ENCODE measurements at regions not wholly inside any gene's neighbourhood (a gene's known extent, or its start where the extent isn't known, plus 50 kb on each side); places are given as distances from the start of the nearest gene placed in this dataset.

GRCh38 chr7:25851332-25852210, 300.4 kb upstream of the NFE2L3 start:
- Histone ChIP-seq H3K27me3 (ENCODE audit: insufficient read depth, poor library complexity, severe bottlenecking) (no peaks in the 10 kb centered on the region), H3K27ac (replicated peaks) (0 out of 2 replicates have a peak overlapping the region, but pooled peaks have one; percentile 0), H3K4me3 (replicated peaks; ENCODE audit: insufficient read depth, low read length) (peak overlapping the region; percentile 39)
- TF ChIP-seq CTCF (IDR thresholded peaks at IDR 0.05; ENCODE audit: insufficient read depth, low read length) (peak; percentile 63), SPI1 (IDR thresholded peaks at IDR 0.05; ENCODE audit: borderline replicate concordance, low read depth) (no peak)
- DNase-seq (ENCODE audit: low read depth in 1 of 2, low spot score in 1 of 2) = peak; percentile 56 to 87

- H3K27me3 ChIP-seq (ENCODE audit: insufficient read depth, poor library complexity, severe bottlenecking) = no peaks in the 10 kb centered on the region
- H3K4me3 ChIP-seq (replicated peaks; ENCODE audit: insufficient read depth, low read length) = peak overlapping the region; percentile 39
- peak in 1 of 2 experiments; percentile 36 for DNase-seq (ENCODE audit: low read depth in 1 of 2, low spot score in 1 of 2)
- H3K27ac ChIP-seq (replicated peaks) = 0 out of 2 replicates have a peak overlapping the region, but pooled peaks have one; percentile 0
- no peak for TF ChIP-seq REST (IDR thresholded peaks at IDR 0.05; ENCODE audit: insufficient replicate concordance, low read depth)
- TF ChIP-seq CTCF (IDR thresholded peaks at IDR 0.05; ENCODE audit: insufficient read depth, low read length) = no peak
- TF ChIP-seq GABPA (IDR thresholded peaks at IDR 0.05; ENCODE audit: low read depth) = no peak
- TF ChIP-seq POLR2AphosphoS5 (IDR thresholded peaks at IDR 0.05; ENCODE audit: low read depth) = no peak
- no peak for TF ChIP-seq SPI1 (IDR thresholded peaks at IDR 0.05; ENCODE audit: borderline replicate concordance, low read depth)
Observed at GRCh38 chr7:25852211-25852938, 299.6 kb upstream of the NFE2L3 start.

GRCh38 chr7:25852939-25853271, 299.1 kb upstream of the NFE2L3 start:
- TF ChIP-seq GABPA (IDR thresholded peaks at IDR 0.05; ENCODE audit: low read depth) (no peak), SPI1 (IDR thresholded peaks at IDR 0.05; ENCODE audit: borderline replicate concordance, low read depth) (no peak), POLR2AphosphoS5 (IDR thresholded peaks at IDR 0.05; ENCODE audit: low read depth) (no peak), CTCF (IDR thresholded peaks at IDR 0.05; ENCODE audit: insufficient read depth, low read length) (no peak), REST (IDR thresholded peaks at IDR 0.05; ENCODE audit: insufficient replicate concordance, low read depth) (no peak)
- Histone ChIP-seq H3K4me3 (replicated peaks; ENCODE audit: insufficient read depth, low read length) (peak overlapping the region; percentile 39), H3K27me3 (ENCODE audit: insufficient read depth, poor library complexity, severe bottlenecking) (no peaks in the 10 kb centered on the region), H3K27ac (replicated peaks) (no peak overlapping the region)
- DNase-seq (ENCODE audit: low read depth in 1 of 2, low spot score in 1 of 2) = no peak

Measured in HL-60 (cell line).